ENCODE measurements at regions not wholly inside any gene's neighbourhood (a gene's known extent, or its start where the extent isn't known, plus 50 kb on each side); places are given as distances from the start of the nearest gene placed in this dataset.

DNA sequence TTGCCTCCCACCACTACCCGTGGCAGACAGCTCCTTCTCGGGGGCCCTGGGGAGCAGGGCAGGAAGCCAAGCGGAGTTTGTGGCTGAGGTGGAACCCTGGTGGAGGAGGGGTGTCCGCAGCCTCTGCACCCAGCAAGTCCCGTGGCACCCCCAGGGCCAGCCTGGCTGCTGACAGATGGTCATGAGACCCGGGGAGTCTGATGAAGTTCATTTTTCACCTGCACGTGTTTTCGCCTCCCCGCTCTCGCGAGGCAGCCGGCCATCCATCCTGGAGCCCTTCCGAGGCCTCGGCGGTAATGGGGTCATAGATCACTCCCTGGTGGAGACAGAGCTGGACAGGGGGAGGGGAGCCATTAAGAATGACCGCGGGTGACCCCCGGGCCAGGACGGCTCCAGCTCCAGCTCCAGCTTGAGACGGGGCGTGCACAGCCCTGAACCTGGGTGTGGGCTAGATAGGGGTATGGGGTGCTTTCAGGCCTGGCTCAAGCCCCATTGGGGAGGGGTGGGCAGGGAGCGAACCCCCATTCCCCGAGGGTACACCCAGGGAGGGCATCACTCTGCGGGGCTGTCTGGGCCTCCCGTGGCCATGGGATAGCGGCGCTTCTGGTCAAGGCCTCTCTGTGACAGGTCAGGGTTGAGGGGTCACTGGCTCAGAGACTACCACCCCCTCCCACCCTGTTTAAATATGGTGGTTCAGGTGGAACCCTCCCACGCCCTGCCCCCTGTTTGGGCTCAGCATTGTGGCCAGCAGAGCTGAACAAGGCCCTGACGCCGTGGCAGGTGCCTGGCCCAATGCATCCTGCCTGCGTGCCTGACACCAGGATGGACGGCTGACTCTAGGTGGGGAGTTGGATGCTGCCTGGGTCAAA is 227.4 kb upstream of the GSE1 start (continued):
- TF ChIP-seq, protein P1, sequence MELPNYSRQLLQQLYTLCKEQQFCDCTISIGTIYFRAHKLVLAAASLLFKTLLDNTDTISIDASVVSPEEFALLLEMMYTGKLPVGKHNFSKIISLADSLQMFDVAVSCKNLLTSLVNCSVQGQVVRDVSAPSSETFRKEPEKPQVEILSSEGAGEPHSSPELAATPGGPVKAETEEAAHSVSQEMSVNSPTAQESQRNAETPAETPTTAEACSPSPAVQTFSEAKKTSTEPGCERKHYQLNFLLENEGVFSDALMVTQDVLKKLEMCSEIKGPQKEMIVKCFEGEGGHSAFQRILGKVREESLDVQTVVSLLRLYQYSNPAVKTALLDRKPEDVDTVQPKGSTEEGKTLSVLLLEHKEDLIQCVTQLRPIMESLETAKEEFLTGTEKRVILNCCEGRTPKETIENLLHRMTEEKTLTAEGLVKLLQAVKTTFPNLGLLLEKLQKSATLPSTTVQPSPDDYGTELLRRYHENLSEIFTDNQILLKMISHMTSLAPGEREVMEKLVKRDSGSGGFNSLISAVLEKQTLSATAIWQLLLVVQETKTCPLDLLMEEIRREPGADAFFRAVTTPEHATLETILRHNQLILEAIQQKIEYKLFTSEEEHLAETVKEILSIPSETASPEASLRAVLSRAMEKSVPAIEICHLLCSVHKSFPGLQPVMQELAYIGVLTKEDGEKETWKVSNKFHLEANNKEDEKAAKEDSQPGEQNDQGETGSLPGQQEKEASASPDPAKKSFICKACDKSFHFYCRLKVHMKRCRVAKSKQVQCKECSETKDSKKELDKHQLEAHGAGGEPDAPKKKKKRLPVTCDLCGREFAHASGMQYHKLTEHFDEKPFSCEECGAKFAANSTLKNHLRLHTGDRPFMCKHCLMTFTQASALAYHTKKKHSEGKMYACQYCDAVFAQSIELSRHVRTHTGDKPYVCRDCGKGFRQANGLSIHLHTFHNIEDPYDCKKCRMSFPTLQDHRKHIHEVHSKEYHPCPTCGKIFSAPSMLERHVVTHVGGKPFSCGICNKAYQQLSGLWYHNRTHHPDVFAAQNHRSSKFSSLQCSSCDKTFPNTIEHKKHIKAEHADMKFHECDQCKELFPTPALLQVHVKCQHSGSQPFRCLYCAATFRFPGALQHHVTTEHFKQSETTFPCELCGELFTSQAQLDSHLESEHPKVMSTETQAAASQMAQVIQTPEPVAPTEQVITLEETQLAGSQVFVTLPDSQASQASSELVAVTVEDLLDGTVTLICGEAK (IDR thresholded peaks at IDR 0.05) = no peak
- TF ChIP-seq, protein P1 (CRISPR knock-in tag; IDR thresholded peaks at IDR 0.05) = no peak
- TF ChIP-seq, protein P2, sequence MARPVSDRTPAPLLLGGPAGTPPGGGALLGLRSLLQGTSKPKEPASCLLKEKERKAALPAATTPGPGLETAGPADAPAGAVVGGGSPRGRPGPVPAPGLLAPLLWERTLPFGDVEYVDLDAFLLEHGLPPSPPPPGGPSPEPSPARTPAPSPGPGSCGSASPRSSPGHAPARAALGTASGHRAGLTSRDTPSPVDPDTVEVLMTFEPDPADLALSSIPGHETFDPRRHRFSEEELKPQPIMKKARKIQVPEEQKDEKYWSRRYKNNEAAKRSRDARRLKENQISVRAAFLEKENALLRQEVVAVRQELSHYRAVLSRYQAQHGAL (CRISPR knock-in tag; IDR thresholded peaks at IDR 0.05; ENCODE audit: not compliant biosample characterization) = no peak
- TF ChIP-seq ZNF235 (CRISPR knock-in tag; IDR thresholded peaks at IDR 0.05; ENCODE audit: borderline replicate concordance) (no peak), ZNF652 (CRISPR knock-in tag; IDR thresholded peaks at IDR 0.05; ENCODE audit: borderline replicate concordance, low read depth) (no peak), ONECUT2 (CRISPR knock-in tag; IDR thresholded peaks at IDR 0.05) (no peak), ZBTB21 (CRISPR knock-in tag; IDR thresholded peaks at IDR 0.05) (0 out of 2 replicates have a peak, but pooled peaks have one; percentile 23), SPEN (CRISPR knock-in tag; IDR thresholded peaks at IDR 0.05; ENCODE audit: low read depth) (peak; percentile 21; the same call in 1 of the 2 replicates), NR2F6 (IDR thresholded peaks at IDR 0.05) (peak; percentile 71), NR2F6 (CRISPR knock-in tag; IDR thresholded peaks at IDR 0.05) (peak; percentile 77), MEF2D (CRISPR knock-in tag; IDR thresholded peaks at IDR 0.05) (no peak), ZNF431 (CRISPR knock-in tag; IDR thresholded peaks at IDR 0.05; ENCODE audit: borderline replicate concordance, low read depth) (no peak), SMARCC2 (IDR thresholded peaks at IDR 0.05) (no peak), ZNF891 (CRISPR knock-in tag; IDR thresholded peaks at IDR 0.05) (no peak), ZMYM4 (CRISPR knock-in tag; IDR thresholded peaks at IDR 0.05) (peak; percentile 75), GABPA (IDR thresholded peaks at IDR 0.05; ENCODE audit: low read depth, low read length) (no peak), GABPA (CRISPR knock-in tag; IDR thresholded peaks at IDR 0.05; ENCODE audit: low read depth) (no peak), FOXA1 (IDR thresholded peaks at IDR 0.05) (no peak), FOXA1 (CRISPR knock-in tag; IDR thresholded peaks at IDR 0.05) (no peak)
- TF ChIP-seq, protein P3, sequence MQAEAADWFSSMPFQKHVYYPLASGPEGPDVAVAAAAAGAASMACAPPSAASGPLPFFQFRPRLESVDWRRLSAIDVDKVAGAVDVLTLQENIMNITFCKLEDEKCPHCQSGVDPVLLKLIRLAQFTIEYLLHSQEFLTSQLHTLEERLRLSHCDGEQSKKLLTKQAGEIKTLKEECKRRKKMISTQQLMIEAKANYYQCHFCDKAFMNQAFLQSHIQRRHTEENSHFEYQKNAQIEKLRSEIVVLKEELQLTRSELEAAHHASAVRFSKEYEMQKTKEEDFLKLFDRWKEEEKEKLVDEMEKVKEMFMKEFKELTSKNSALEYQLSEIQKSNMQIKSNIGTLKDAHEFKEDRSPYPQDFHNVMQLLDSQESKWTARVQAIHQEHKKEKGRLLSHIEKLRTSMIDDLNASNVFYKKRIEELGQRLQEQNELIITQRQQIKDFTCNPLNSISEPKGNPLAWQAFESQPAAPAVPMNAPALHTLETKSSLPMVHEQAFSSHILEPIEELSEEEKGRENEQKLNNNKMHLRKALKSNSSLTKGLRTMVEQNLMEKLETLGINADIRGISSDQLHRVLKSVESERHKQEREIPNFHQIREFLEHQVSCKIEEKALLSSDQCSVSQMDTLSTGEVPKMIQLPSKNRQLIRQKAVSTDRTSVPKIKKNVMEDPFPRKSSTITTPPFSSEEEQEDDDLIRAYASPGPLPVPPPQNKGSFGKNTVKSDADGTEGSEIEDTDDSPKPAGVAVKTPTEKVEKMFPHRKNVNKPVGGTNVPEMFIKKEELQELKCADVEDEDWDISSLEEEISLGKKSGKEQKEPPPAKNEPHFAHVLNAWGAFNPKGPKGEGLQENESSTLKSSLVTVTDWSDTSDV (CRISPR knock-in tag; IDR thresholded peaks at IDR 0.05) = no peak
